ENCODE measurements at regions not wholly inside any gene's neighbourhood (a gene's known extent, or its start where the extent isn't known, plus 50 kb on each side); places are given as distances from the start of the nearest gene placed in this dataset.
A peak's percentile ranks its signal among the peaks of the same experiment; 100 is the strongest.

- Mint-ChIP-seq H3K27ac (no peak overlapping the region), H3K36me3 (no peaks in the 10 kb centered on the region), H3K27me3 (ENCODE audit: low read depth in 2 of 2) (peaks cover 4 to 6% of the 10 kb centered on the region in 2 donors), H3K4me3 (no peak overlapping the region), H3K4me1 (no peaks in the 10 kb centered on the region), H3K9me3 (no peaks in the 10 kb centered on the region)
- H3K4me1 ChIP-seq (ENCODE audit: control insufficient read depth, insufficient read depth, low read length) = no peaks in the 10 kb centered on the region
- H3K27ac ChIP-seq (ENCODE audit: low read length) = no peak overlapping the region
- WGBS (ENCODE audit: insufficient coverage) = 13% methylated on average over 3 of the region's 4 CpGs
- H3K36me3 ChIP-seq (ENCODE audit: control insufficient read depth, insufficient read depth, low read length) = no peaks in the 10 kb centered on the region
- H3K27me3 ChIP-seq (ENCODE audit: control insufficient read depth, insufficient read depth, low read length) = no peaks in the 10 kb centered on the region
- DNase-seq (no peak), ATAC-seq (no peak)
- intact Hi-C loops (cut with micrococcal nuclease) = no loop called here
- no peak overlapping the region for H3K4me3 ChIP-seq (ENCODE audit: low read length)
- H3K9me3 ChIP-seq (ENCODE audit: control insufficient read depth, insufficient read depth, low read length) = no peaks in the 10 kb centered on the region
- TF ChIP-seq, protein P1, sequence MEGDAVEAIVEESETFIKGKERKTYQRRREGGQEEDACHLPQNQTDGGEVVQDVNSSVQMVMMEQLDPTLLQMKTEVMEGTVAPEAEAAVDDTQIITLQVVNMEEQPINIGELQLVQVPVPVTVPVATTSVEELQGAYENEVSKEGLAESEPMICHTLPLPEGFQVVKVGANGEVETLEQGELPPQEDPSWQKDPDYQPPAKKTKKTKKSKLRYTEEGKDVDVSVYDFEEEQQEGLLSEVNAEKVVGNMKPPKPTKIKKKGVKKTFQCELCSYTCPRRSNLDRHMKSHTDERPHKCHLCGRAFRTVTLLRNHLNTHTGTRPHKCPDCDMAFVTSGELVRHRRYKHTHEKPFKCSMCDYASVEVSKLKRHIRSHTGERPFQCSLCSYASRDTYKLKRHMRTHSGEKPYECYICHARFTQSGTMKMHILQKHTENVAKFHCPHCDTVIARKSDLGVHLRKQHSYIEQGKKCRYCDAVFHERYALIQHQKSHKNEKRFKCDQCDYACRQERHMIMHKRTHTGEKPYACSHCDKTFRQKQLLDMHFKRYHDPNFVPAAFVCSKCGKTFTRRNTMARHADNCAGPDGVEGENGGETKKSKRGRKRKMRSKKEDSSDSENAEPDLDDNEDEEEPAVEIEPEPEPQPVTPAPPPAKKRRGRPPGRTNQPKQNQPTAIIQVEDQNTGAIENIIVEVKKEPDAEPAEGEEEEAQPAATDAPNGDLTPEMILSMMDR (IDR thresholded peaks at IDR 0.05) = no peak
Measured at GRCh38 chr5:103393101-103393754, 134.7 kb downstream of the MACIR start.

DNA sequence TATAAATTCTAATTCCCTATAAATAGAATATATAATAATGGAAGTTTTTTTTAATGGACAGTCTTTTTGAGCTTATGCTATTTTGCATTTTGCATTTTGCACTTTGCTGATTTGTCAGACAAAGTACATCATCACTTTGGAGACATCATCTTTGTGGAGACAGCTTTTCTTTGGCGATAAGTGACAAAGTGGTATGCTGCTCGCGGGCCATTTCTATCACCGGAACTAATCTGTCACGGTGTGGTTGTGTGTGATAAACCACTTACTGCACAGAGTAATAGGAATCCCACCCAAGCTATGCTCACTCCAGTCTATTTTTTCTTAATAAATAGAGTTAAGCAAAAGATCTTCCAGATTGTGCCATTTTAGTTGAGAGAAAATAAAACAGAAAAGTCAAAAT is 133.1 kb downstream of the MACIR start:
- WGBS (ENCODE audit: insufficient coverage) = 87% methylated on average over 3 of the region's 5 CpGs
- H3K27me3 Mint-ChIP-seq (ENCODE audit: low read depth in 2 of 2) = peaks cover 0 to 6% of the 10 kb centered on the region in 2 donors
- no peaks in the 10 kb centered on the region for H3K36me3 Mint-ChIP-seq
- no peaks in the 10 kb centered on the region for H3K36me3 ChIP-seq (ENCODE audit: control insufficient read depth, insufficient read depth, low read length)
- no peak overlapping the region for H3K4me3 ChIP-seq (ENCODE audit: low read length)
- no peaks in the 10 kb centered on the region for H3K9me3 ChIP-seq (ENCODE audit: control insufficient read depth, insufficient read depth, low read length)
- no peak overlapping the region for H3K27ac Mint-ChIP-seq
- H3K9me3 Mint-ChIP-seq = no peaks in the 10 kb centered on the region
- no peak overlapping the region for H3K4me3 Mint-ChIP-seq
- no peak overlapping the region for H3K27ac ChIP-seq (ENCODE audit: low read length)
- H3K27me3 ChIP-seq (ENCODE audit: control insufficient read depth, insufficient read depth, low read length) = no peaks in the 10 kb centered on the region
- peak in 2 of 3 donors; percentile 34 to 59 for ATAC-seq
- H3K4me1 Mint-ChIP-seq = no peaks in the 10 kb centered on the region
- H3K4me1 ChIP-seq (ENCODE audit: control insufficient read depth, insufficient read depth, low read length) = no peaks in the 10 kb centered on the region
- intact Hi-C loops (cut with micrococcal nuclease) = no loop called here
- DNase-seq = no peak
- TF ChIP-seq, protein P1 (IDR thresholded peaks at IDR 0.05) = no peak

GRCh38 chr5:103389846-103390245 is 131.3 kb downstream of the MACIR start:
- Histone ChIP-seq H3K27ac (ENCODE audit: low read length) (no peak overlapping the region), H3K9me3 (ENCODE audit: control insufficient read depth, insufficient read depth, low read length) (no peaks in the 10 kb centered on the region), H3K27me3 (ENCODE audit: control insufficient read depth, insufficient read depth, low read length) (no peaks in the 10 kb centered on the region), H3K4me3 (ENCODE audit: low read length) (no peak overlapping the region), H3K36me3 (ENCODE audit: control insufficient read depth, insufficient read depth, low read length) (no peaks in the 10 kb centered on the region), H3K4me1 (ENCODE audit: control insufficient read depth, insufficient read depth, low read length) (no peaks in the 10 kb centered on the region)
- Mint-ChIP-seq H3K36me3 (no peaks in the 10 kb centered on the region), H3K27me3 (ENCODE audit: low read depth in 2 of 2) (peaks cover 0 to 6% of the 10 kb centered on the region in 2 donors), H3K27ac (no peak overlapping the region), H3K4me3 (no peak overlapping the region), H3K4me1 (no peaks in the 10 kb centered on the region), H3K9me3 (peaks cover under 1% of the 10 kb centered on the region in 2 donors)
- intact Hi-C loops (cut with micrococcal nuclease) = no loop called here
- 82% methylated on average over 3 of the region's 3 CpGs for WGBS (ENCODE audit: insufficient coverage)
- ATAC-seq (no peak), DNase-seq (no peak)
- TF ChIP-seq, protein P1 (IDR thresholded peaks at IDR 0.05) = no peak

GRCh38 chr5:103389357-103389756 is 130.8 kb downstream of the MACIR start:
- DNase-seq (no peak), ATAC-seq (no peak)
- intact Hi-C loops (cut with micrococcal nuclease) = no loop called here
- no peaks in the 10 kb centered on the region for H3K9me3 ChIP-seq (ENCODE audit: control insufficient read depth, insufficient read depth, low read length)
- no peaks in the 10 kb centered on the region for H3K36me3 Mint-ChIP-seq
- no peak overlapping the region for H3K27ac Mint-ChIP-seq
- no peak overlapping the region for H3K27ac ChIP-seq (ENCODE audit: low read length)
- no peaks in the 10 kb centered on the region for H3K4me1 ChIP-seq (ENCODE audit: control insufficient read depth, insufficient read depth, low read length)
- no peaks in the 10 kb centered on the region for H3K4me1 Mint-ChIP-seq
- no peaks in the 10 kb centered on the region for H3K27me3 ChIP-seq (ENCODE audit: control insufficient read depth, insufficient read depth, low read length)
- no peaks in the 10 kb centered on the region for H3K36me3 ChIP-seq (ENCODE audit: control insufficient read depth, insufficient read depth, low read length)
- H3K27me3 Mint-ChIP-seq (ENCODE audit: low read depth in 2 of 2) = peaks cover 0 to 6% of the 10 kb centered on the region in 2 donors
- 72% methylated on average over 2 of the region's 2 CpGs for WGBS (ENCODE audit: insufficient coverage)
- TF ChIP-seq, protein P1 (IDR thresholded peaks at IDR 0.05) = no peak
- H3K4me3 Mint-ChIP-seq = no peak overlapping the region
- peaks cover 2% of the 10 kb centered on the region in 2 donors for H3K9me3 Mint-ChIP-seq
- H3K4me3 ChIP-seq (ENCODE audit: low read length) = no peak overlapping the region

Measured in natural killer cell (primary cell).